Stimulated activated CD8-positive, alpha-beta memory T cell treated with anti-CD3 and anti-CD28 coated beads, Interleukin-2, amount 100 ng/mL, for 48 hours (primary cell): ENCODE measurements at regions not wholly inside any gene's neighbourhood (a gene's known extent, or its start where the extent isn't known, plus 50 kb on each side); places are given as distances from the start of the nearest gene placed in this dataset.
"Not testable (repeated sequence)": the region's sequence is repeated elsewhere in the genome, so short reads cannot be mapped to it uniquely, and the experiment has no call there.

Source experiments
- DNase-seq, 2 donors: peaks; one replicate each; pipeline ENCODE4 v3.0.0-alpha.2; 2020; ENCODE audit warnings: low read depth in 2 of 2

GRCh38 chr10:83516788-83517187, 622.5 kb upstream of the GHITM start:
- no peak for DNase-seq

- no peak for DNase-seq
Observed at GRCh38 chr10:83517456-83517855, 621.9 kb upstream of the GHITM start.

- DNase-seq: no peak
Observed at GRCh38 chr10:83518779-83519178, 620.5 kb upstream of the GHITM start.

- not testable (repeated sequence) for DNase-seq
Observed at GRCh38 chr10:83520386-83520785, 618.9 kb upstream of the GHITM start.

- DNase-seq: no peak
Observed at GRCh38 chr10:83522456-83522855, 616.9 kb upstream of the GHITM start.

- no peak for DNase-seq
Observed at GRCh38 chr10:83522881-83523386, 616.4 kb upstream of the GHITM start.

- no peak for DNase-seq
Observed at GRCh38 chr10:83527934-83528333, 611.4 kb upstream of the GHITM start.

- DNase-seq: no peak
Observed at GRCh38 chr10:83533290-83533689, 606.0 kb upstream of the GHITM start.

GRCh38 chr10:83536426-83536825, 602.9 kb upstream of the GHITM start:
- DNase-seq: no peak

GRCh38 chr10:83538047-83538446, 601.3 kb upstream of the GHITM start:
- DNase-seq: no peak

GRCh38 chr10:83539528-83540308, 599.6 kb upstream of the GHITM start:
- DNase-seq: no peak

- no peak for DNase-seq
Observed at GRCh38 chr10:83541046-83541445, 598.3 kb upstream of the GHITM start.

GRCh38 chr10:83542774-83543411, 596.4 kb upstream of the GHITM start:
- DNase-seq: no peak

GRCh38 chr10:83543691-83544462, 595.4 kb upstream of the GHITM start:
- no peak for DNase-seq

- no peak for DNase-seq
Observed at GRCh38 chr10:83545901-83546391, 593.4 kb upstream of the GHITM start.

- DNase-seq: not testable (repeated sequence)
Observed at GRCh38 chr10:83551190-83551589, 588.1 kb upstream of the GHITM start.

GRCh38 chr10:83553366-83553765, 585.9 kb upstream of the GHITM start:
- DNase-seq: no peak

- DNase-seq: no peak
Observed at GRCh38 chr10:83555264-83555663, 584.0 kb upstream of the GHITM start.

GRCh38 chr10:83562381-83562780, 576.9 kb upstream of the GHITM start:
- DNase-seq: no peak

- no peak for DNase-seq
Observed at GRCh38 chr10:83564889-83565588, 574.3 kb upstream of the GHITM start.

GRCh38 chr10:83572036-83572435, 567.3 kb upstream of the GHITM start:
- no peak for DNase-seq

GRCh38 chr10:83574770-83575169, 564.5 kb upstream of the GHITM start:
- no peak for DNase-seq
